ENCODE measurements at regions not wholly inside any gene's neighbourhood (a gene's known extent, or its start where the extent isn't known, plus 50 kb on each side); places are given as distances from the start of the nearest gene placed in this dataset.

DNA sequence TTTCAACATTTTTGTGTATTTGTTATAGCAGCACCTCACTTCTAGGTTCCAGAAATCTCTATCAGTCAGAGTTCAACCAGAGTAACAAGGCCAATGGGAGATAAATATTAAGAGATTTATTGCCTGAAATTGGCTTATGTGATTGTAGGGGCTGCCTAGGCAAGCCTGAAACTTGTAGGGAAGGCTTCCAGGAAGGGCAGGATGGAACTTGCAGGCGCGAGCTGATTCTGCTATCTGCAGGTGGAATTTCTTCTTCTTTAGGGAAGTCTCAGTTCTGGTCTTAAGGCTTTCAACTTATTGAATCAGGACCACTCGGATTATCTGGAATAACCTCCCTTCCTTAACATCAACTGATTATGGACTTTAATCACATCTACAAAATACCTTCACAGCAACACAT lies 199.5 kb upstream of the NLRP1 start:
- Histone ChIP-seq H3K4me2 (ENCODE audit: insufficient read depth, insufficient read length, low read length) (no peak overlapping the region), H3K9ac (ENCODE audit: extremely low read depth, insufficient read length, low read length) (no peak overlapping the region), H2BK5ac (ENCODE audit: insufficient read length, low read length) (no peak overlapping the region), H3K4me1 (ENCODE audit: insufficient read depth, low read length) (no peaks in the 10 kb centered on the region; the same call in 1 of the 2 replicates), H4K8ac (replicated peaks; ENCODE audit: insufficient read length, low read depth, low read length) (no peak overlapping the region), H2AK5ac (ENCODE audit: insufficient read length, low read length) (no peak overlapping the region), H4K91ac (ENCODE audit: insufficient read length, low read depth, low read length) (no peak overlapping the region), H4K5ac (ENCODE audit: insufficient read length, low read depth, low read length) (no peak overlapping the region), H2BK12ac (ENCODE audit: insufficient read length, low read depth, low read length) (no peak overlapping the region), H3K79me2 (ENCODE audit: insufficient read depth, low read length) (no peaks in the 10 kb centered on the region), H3K23me2 (ENCODE audit: insufficient read length, low read depth, low read length, poor library complexity, severe bottlenecking) (no peaks in the 10 kb centered on the region), H3K56ac (ENCODE audit: insufficient read length, low read depth, low read length) (no peak overlapping the region), H3K14ac (ENCODE audit: insufficient read depth, low read length) (no peak overlapping the region), H3K79me1 (ENCODE audit: insufficient read depth, low read depth, low read length, poor library complexity, severe bottlenecking) (no peaks in the 10 kb centered on the region), H3K9me3 (ENCODE audit: control insufficient read depth, low read depth, low read length) (no peaks in the 10 kb centered on the region), H4K20me1 (ENCODE audit: control insufficient read depth, insufficient read depth, insufficient read length) (no peaks in the 10 kb centered on the region), H3K23ac (ENCODE audit: insufficient read length, low read depth, low read length) (no peak overlapping the region), H3T11ph (ENCODE audit: low read length) (no peak overlapping the region), H3K4ac (ENCODE audit: low read depth, low read length) (no peak overlapping the region), H2AFZ (ENCODE audit: low read length) (no peak overlapping the region), H3K27ac (ENCODE audit: insufficient read length, low read depth, low read length) (no peak overlapping the region), H2BK15ac (ENCODE audit: low read depth, low read length) (no peak overlapping the region), H3K27me3 (ENCODE audit: insufficient read depth, low read length) (no peaks in the 10 kb centered on the region), H3K18ac (ENCODE audit: insufficient read length, low read depth, low read length) (no peak overlapping the region), H2BK20ac (ENCODE audit: low read depth, low read length, poor library complexity, severe bottlenecking) (no peak overlapping the region), H2BK120ac (ENCODE audit: low read depth, low read length, poor library complexity, severe bottlenecking) (no peak overlapping the region)
- WGBS (ENCODE audit: extremely low coverage, insufficient read length, low lambda C conversion rate) = no CpG with 5 or more reads among the region's 3 CpGs
- Mint-ChIP-seq H3K27ac (no peak overlapping the region), H3K27me3 (ENCODE audit: low read depth) (no peaks in the 10 kb centered on the region; the same call in 1 of the 2 replicates), H3K9me3 (peaks cover 11 to 12% of the 10 kb centered on the region in 2 experiments; a peak in 4 of 5 replicates), H3K4me1 (peaks cover 5% of the 10 kb centered on the region in 2 experiments), H3K4me3 (no peak overlapping the region), H3K36me3 (ENCODE audit: insufficient read depth in 1 of 3, low read depth in 3 of 3) (peaks cover 0 to 13% (median 3%) of the 10 kb centered on the region in 3 experiments; a peak in 6 of 7 replicates)
- TF ChIP-seq, protein P1, sequence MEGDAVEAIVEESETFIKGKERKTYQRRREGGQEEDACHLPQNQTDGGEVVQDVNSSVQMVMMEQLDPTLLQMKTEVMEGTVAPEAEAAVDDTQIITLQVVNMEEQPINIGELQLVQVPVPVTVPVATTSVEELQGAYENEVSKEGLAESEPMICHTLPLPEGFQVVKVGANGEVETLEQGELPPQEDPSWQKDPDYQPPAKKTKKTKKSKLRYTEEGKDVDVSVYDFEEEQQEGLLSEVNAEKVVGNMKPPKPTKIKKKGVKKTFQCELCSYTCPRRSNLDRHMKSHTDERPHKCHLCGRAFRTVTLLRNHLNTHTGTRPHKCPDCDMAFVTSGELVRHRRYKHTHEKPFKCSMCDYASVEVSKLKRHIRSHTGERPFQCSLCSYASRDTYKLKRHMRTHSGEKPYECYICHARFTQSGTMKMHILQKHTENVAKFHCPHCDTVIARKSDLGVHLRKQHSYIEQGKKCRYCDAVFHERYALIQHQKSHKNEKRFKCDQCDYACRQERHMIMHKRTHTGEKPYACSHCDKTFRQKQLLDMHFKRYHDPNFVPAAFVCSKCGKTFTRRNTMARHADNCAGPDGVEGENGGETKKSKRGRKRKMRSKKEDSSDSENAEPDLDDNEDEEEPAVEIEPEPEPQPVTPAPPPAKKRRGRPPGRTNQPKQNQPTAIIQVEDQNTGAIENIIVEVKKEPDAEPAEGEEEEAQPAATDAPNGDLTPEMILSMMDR (conservative IDR thresholded peaks at IDR 0.05) = no peak
- no peak for DNase-seq
